HCT116 (cell line): ENCODE measurements at regions not wholly inside any gene's neighbourhood (a gene's known extent, or its start where the extent isn't known, plus 50 kb on each side); places are given as distances from the start of the nearest gene placed in this dataset.

Source experiments
- ATAC-seq: fragments of 200-7000 bp; cut with Tn5 transposase; 2 replicates; pipeline ENCODE4 v1.9.1; 2020; ENCODE audit warnings: mild to moderate bottlenecking, moderate library complexity
- BruUV-seq: library from RNA; stranded (reverse); fragments of 400-500 nt; replicated peaks from 2 replicates; lab custom pipeline; 2021; lab: Mats Ljungman, UMichigan
- CTCF ChIA-PET: fragments of 300-600 bp; sonication (Branson Sonifier 250); formaldehyde crosslinking; loops from one replicate; lab custom pipeline; 2021; ENCODE audit warnings: antibody characterized with exemption; lab: Charles Lee
- POLR2A ChIA-PET: fragments of 300-600, 350-600 bp; sonication (Branson Sonifier 250); formaldehyde crosslinking; loops from one replicate; lab custom pipeline; 2021; ENCODE audit warnings: antibody characterized with exemption; lab: Charles Lee
- RAD21 ChIA-PET, 2 experiments: fragments of 300-600 bp; sonication (Branson Sonifier 250); formaldehyde crosslinking; loops; one replicate each; lab custom pipeline; 2023; ENCODE audit warnings: low total read pairs in 2 of 2; ENCODE audit not compliant: uncharacterized antibody in 2 of 2, unreplicated experiment in 2 of 2, low non-redundant PET in 1 of 2; lab: Charles Lee
- DNase-seq: peaks from one replicate; pipeline ENCODE4 v3.0.0-alpha.2; 2010; ENCODE audit warnings: low read depth, low spot score
- H2AFZ ChIP-seq: fragments of 200-600 bp; shearing (Covaris generic), sonication (generic); 2 replicates; pipeline ENCODE4 v1.6.1; 2017; ENCODE audit warnings: low read depth, mixed run types, mixed read lengths, antibody characterized with exemption, low read length; ENCODE audit not compliant: poor library complexity, severe bottlenecking
- H3K27ac ChIP-seq: 2 replicates; pipeline ENCODE4 v1.5.1; 2012; ENCODE audit warnings: low read depth, low read length
- H3K27me3 ChIP-seq: fragments of 200-600 bp; sonication (generic); 2 replicates; pipeline ENCODE4 v1.6.1; 2016; ENCODE audit warnings: mixed run types, low read length, mixed read lengths; ENCODE audit not compliant: insufficient read depth
- H3K36me3 ChIP-seq, 2 experiments: fragments of 200-500 bp in 1 of 2; fragments of 200-600 bp in 1 of 2; sonication (Bioruptor generic) in 1 of 2; sonication (generic) in 1 of 2; 2 replicates each; pipeline versions ENCODE4 v1.5.1 to v1.6.1; 2014 to 2016; ENCODE audit warnings: low read length in 2 of 2, inconsistent platforms in 1 of 2, mixed read lengths in 1 of 2, mixed run types in 1 of 2; ENCODE audit not compliant: insufficient read depth in 2 of 2, control insufficient read depth in 1 of 2
- H3K4me1 ChIP-seq, 2 experiments: fragments of 200-600 bp in 1 of 2; sonication (generic) in 1 of 2; 2 replicates each; pipeline versions ENCODE4 v1.5.1 to v1.6.1; 2012 to 2017; ENCODE audit warnings: low read length in 2 of 2, inconsistent platforms in 1 of 2, mild to moderate bottlenecking in 1 of 2, mixed read lengths in 1 of 2, mixed run types in 1 of 2, moderate library complexity in 1 of 2; ENCODE audit not compliant: insufficient read depth in 2 of 2, control insufficient read depth in 1 of 2
- H3K4me2 ChIP-seq: fragments of 200-600 bp; sonication (generic); 2 replicates; pipeline ENCODE4 v1.6.1; 2017; ENCODE audit warnings: mixed run types, low read length, mixed read lengths
- H3K4me3 ChIP-seq, 2 experiments: fragments of 200-600 bp in 1 of 2; sonication (generic) in 1 of 2; replicated peaks in 1 of 2; 2 replicates each; pipeline ENCODE4 v1.5.1; 2011 to 2016; ENCODE audit warnings: low read length in 2 of 2, control low read depth in 1 of 2, low read depth in 1 of 2, mild to moderate bottlenecking in 1 of 2, mixed read lengths in 1 of 2, mixed run types in 1 of 2
- H3K79me2 ChIP-seq: fragments of 200-600 bp; sonication (generic); 2 replicates; pipeline ENCODE4 v1.6.1; 2017; ENCODE audit warnings: mild to moderate bottlenecking, mixed run types, low read length, moderate library complexity, mixed read lengths; ENCODE audit not compliant: insufficient read depth
- H3K9ac ChIP-seq: fragments of 200-600 bp; sonication (generic); 2 replicates; pipeline ENCODE4 v1.6.1; 2016; ENCODE audit warnings: low read length, mixed read lengths
- H3K9me2 ChIP-seq: fragments of 200-600 bp; sonication (generic), shearing (Covaris generic); 2 replicates; pipeline ENCODE4 v1.6.1; 2017; ENCODE audit warnings: mixed run types, mild to moderate bottlenecking, moderate library complexity; ENCODE audit not compliant: insufficient read depth
- H3K9me3 ChIP-seq, 2 experiments: fragments of 200-500 bp in 1 of 2; fragments of 200-600 bp in 1 of 2; sonication (Bioruptor generic) in 1 of 2; sonication (generic) in 1 of 2; 2 replicates each; pipeline ENCODE4 v1.6.1; 2014 to 2017; ENCODE audit warnings: low read length in 2 of 2, mixed read lengths in 2 of 2, inconsistent platforms in 1 of 2, low read depth in 1 of 2, mild to moderate bottlenecking in 1 of 2, mixed run types in 1 of 2, moderate library complexity in 1 of 2; ENCODE audit not compliant: control insufficient read depth in 1 of 2, insufficient read depth in 1 of 2
- H4K20me1 ChIP-seq: fragments of 200-600 bp; sonication (generic), shearing (Covaris generic); 2 replicates; pipeline ENCODE4 v1.6.1; 2017; ENCODE audit warnings: mixed run types, mild to moderate bottlenecking, moderate library complexity; ENCODE audit not compliant: insufficient read depth
- CEBPB ChIP-seq: IDR thresholded peaks from 2 replicates; pipeline ENCODE4 v1.6.1; 2012; ENCODE audit warnings: low read depth
- FOSL1 ChIP-seq: IDR thresholded peaks from 2 replicates; pipeline ENCODE4 v1.6.1; 2012; ENCODE audit warnings: low read depth
- JUND ChIP-seq: IDR thresholded peaks from 2 replicates; pipeline ENCODE4 v1.6.1; 2012
- SRF ChIP-seq: IDR thresholded peaks from 2 replicates; pipeline ENCODE4 v1.6.1; 2012; ENCODE audit warnings: low read depth
- TCF7L2 ChIP-seq: IDR thresholded peaks from 2 replicates; pipeline ENCODE4 v1.7.0; 2011; ENCODE audit warnings: borderline replicate concordance, inconsistent platforms; ENCODE audit not compliant: insufficient read depth, insufficient read length; ENCODE audit errors: extremely low read depth
- intact Hi-C: fragments of 100-400 bp; cut with micrococcal nuclease; formaldehyde crosslinking; loops from 2 replicates; pipeline ENCODE4 v1.10.0; 2022
- TF ChIP-seq, protein P1 (sequence below): IDR thresholded peaks from 2 replicates; pipeline ENCODE4 v1.6.1; 2012
- TF ChIP-seq, protein P2 (sequence below), 3 experiments: fragments of 200-600 bp in 1 of 3; sonication (generic) in 1 of 3; IDR thresholded peaks in 2 of 3; conservative IDR thresholded peaks in 1 of 3; 2 replicates each; pipeline ENCODE4 v1.5.1; 2012 to 2017; ENCODE audit warnings: low read depth in 2 of 3, low read length in 2 of 3, antibody characterized with exemption in 1 of 3, borderline replicate concordance in 1 of 3, control low read depth in 1 of 3, mild to moderate bottlenecking in 1 of 3, mixed read lengths in 1 of 3, mixed run types in 1 of 3, moderate library complexity in 1 of 3; ENCODE audit not compliant: insufficient read depth in 1 of 3
- TF ChIP-seq, protein P3 (sequence below): IDR thresholded peaks from 2 replicates; pipeline ENCODE4 v1.6.1; 2012; ENCODE audit warnings: low read depth

DNA sequence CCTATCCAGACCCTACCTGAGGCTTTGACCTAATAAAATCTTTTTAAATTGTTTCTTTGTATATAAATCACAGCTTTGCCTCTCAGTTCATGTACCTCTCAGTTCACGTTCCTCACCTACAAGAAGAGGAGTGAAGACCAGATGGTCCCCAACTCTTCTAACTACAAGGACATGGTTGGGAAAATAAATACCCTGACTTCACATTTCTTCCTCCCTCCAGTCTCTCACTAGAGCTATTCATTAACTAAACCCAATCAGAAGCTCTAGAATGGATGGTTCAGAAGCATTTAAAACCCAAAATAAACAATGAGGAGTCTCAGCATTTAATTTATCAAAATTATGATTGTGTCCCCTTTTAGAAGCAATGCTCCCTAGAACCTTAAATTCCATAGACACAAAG lies 97.3 kb upstream of the AGTR1 start:
- CTCF ChIA-PET, result no interaction called here
- TF ChIP-seq SRF (no peak), JUND (no peak), FOSL1 (no peak), CEBPB (no peak)
- TF ChIP-seq, protein P1, sequence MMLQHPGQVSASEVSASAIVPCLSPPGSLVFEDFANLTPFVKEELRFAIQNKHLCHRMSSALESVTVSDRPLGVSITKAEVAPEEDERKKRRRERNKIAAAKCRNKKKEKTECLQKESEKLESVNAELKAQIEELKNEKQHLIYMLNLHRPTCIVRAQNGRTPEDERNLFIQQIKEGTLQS, result no peak
- TF ChIP-seq, protein P2, sequence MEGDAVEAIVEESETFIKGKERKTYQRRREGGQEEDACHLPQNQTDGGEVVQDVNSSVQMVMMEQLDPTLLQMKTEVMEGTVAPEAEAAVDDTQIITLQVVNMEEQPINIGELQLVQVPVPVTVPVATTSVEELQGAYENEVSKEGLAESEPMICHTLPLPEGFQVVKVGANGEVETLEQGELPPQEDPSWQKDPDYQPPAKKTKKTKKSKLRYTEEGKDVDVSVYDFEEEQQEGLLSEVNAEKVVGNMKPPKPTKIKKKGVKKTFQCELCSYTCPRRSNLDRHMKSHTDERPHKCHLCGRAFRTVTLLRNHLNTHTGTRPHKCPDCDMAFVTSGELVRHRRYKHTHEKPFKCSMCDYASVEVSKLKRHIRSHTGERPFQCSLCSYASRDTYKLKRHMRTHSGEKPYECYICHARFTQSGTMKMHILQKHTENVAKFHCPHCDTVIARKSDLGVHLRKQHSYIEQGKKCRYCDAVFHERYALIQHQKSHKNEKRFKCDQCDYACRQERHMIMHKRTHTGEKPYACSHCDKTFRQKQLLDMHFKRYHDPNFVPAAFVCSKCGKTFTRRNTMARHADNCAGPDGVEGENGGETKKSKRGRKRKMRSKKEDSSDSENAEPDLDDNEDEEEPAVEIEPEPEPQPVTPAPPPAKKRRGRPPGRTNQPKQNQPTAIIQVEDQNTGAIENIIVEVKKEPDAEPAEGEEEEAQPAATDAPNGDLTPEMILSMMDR (IDR thresholded peaks at IDR 0.05 in 2 of 3, conservative IDR thresholded peaks at IDR 0.05 in 1 of 3; ENCODE audit: borderline replicate concordance in 1 of 3, insufficient read depth in 1 of 3, low read depth in 2 of 3, low read length in 2 of 3), result no peak
- no peak overlapping the region for H3K9ac ChIP-seq
- no peaks in the 10 kb centered on the region for H3K79me2 ChIP-seq
- H2AFZ ChIP-seq, result no peak overlapping the region
- H3K9me3 ChIP-seq, result no peaks in the 10 kb centered on the region
- ATAC-seq (no peak), DNase-seq (no peak)
- POLR2A ChIA-PET, result no interaction called here
- intact Hi-C loops, result no loop called here
- H3K4me1 ChIP-seq, result peaks cover 0 to 6% of the 10 kb centered on the region in 2 experiments; a peak in 1 of 4 replicates
- no peaks in the 10 kb centered on the region for H3K9me2 ChIP-seq
- H3K4me3 ChIP-seq, result no peak overlapping the region
- RAD21 ChIA-PET, result no interaction called here
- no peaks in the 10 kb centered on the region for H4K20me1 ChIP-seq
- H3K27me3 ChIP-seq, result no peaks in the 10 kb centered on the region
- H3K36me3 ChIP-seq, result no peaks in the 10 kb centered on the region
- no TSS peak for BruUV-seq
- H3K27ac ChIP-seq, result no peak overlapping the region
- no peak overlapping the region for H3K4me2 ChIP-seq

DNA sequence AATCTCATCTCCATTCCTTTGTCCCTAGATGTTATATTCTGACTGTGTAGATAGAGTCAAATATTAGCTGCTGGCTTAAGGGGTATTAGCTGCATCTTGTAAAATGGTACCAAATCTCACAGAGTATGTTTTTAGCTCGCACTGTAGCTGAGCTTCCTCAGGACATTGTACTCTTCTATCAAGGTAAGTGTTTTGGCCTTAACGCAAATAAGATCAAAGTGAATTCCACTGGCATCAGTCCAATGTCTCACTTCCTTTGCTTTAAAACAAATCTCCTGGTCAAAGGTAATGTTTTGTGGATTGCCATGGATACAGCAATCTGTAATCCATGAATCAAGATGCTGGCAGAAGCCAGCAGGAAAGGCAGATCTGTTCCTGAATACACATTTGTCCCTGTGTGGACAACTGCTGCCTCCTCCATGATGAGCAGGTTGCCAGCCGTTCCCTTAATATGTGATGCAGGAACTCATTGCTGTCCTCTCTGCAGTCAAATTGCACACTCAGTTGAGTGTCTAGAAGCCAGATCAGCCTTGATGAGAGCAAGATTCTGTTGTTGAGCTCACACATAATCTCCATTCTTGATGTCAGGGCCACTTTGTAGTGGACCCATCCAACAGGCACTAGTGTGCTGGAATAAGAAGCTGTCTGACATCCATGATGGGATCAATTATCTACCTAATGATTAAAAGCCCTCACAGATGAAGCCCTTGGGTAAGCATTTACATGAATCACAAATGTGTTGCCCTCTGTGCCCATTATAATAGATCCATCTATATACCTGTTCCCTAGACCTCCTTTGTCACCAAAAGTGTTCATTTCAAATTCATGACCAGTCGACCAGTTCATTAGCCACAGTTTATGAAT lies 96.6 kb upstream of the AGTR1 start:
- Histone ChIP-seq H3K4me1 (peaks cover 0 to 6% of the 10 kb centered on the region in 2 experiments; a peak in 1 of 4 replicates), H4K20me1 (no peaks in the 10 kb centered on the region), H3K9me3 (no peaks in the 10 kb centered on the region), H3K27me3 (no peaks in the 10 kb centered on the region), H3K27ac (no peak overlapping the region), H3K36me3 (no peaks in the 10 kb centered on the region), H3K9ac (no peak overlapping the region)
- ATAC-seq (no peak), DNase-seq (peak; percentile 4)
- BruUV-seq, result no TSS peak
- peak; percentile 68 for TF ChIP-seq TCF7L2
- TF ChIP-seq, protein P3, sequence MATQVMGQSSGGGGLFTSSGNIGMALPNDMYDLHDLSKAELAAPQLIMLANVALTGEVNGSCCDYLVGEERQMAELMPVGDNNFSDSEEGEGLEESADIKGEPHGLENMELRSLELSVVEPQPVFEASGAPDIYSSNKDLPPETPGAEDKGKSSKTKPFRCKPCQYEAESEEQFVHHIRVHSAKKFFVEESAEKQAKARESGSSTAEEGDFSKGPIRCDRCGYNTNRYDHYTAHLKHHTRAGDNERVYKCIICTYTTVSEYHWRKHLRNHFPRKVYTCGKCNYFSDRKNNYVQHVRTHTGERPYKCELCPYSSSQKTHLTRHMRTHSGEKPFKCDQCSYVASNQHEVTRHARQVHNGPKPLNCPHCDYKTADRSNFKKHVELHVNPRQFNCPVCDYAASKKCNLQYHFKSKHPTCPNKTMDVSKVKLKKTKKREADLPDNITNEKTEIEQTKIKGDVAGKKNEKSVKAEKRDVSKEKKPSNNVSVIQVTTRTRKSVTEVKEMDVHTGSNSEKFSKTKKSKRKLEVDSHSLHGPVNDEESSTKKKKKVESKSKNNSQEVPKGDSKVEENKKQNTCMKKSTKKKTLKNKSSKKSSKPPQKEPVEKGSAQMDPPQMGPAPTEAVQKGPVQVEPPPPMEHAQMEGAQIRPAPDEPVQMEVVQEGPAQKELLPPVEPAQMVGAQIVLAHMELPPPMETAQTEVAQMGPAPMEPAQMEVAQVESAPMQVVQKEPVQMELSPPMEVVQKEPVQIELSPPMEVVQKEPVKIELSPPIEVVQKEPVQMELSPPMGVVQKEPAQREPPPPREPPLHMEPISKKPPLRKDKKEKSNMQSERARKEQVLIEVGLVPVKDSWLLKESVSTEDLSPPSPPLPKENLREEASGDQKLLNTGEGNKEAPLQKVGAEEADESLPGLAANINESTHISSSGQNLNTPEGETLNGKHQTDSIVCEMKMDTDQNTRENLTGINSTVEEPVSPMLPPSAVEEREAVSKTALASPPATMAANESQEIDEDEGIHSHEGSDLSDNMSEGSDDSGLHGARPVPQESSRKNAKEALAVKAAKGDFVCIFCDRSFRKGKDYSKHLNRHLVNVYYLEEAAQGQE, result no peak
- TF ChIP-seq, all 23 proteins: peak for 1
- intact Hi-C loops, result no loop called here
- Histone ChIP-seq H3K79me2 (no peaks in the 10 kb centered on the region), H3K4me2 (no peak overlapping the region), H2AFZ (no peak overlapping the region), H3K4me3 (no peak overlapping the region), H3K9me2 (no peaks in the 10 kb centered on the region)
- ChIA-PET CTCF (no interaction called here), POLR2A (no interaction called here), RAD21 (no interaction called here)
